Skeletal muscle tissue (tissue), 3 donors: ENCODE measurements at regions not wholly inside any gene's neighbourhood (a gene's known extent, or its start where the extent isn't known, plus 50 kb on each side); places are given as distances from the start of the nearest gene placed in this dataset.
A peak's percentile ranks its signal among the peaks of the same experiment; 100 is the strongest.

ENCODE experiments used
- H3K27ac ChIP-seq: one replicate; pipeline ENCODE4 v1.7.0; 2013; ENCODE audit warnings: mild to moderate bottlenecking, low read depth, low read length, inconsistent platforms
- H3K27me3 ChIP-seq, 3 donors: one replicate each; pipeline ENCODE4 v1.7.0; 2013; ENCODE audit warnings: low read length in 3 of 3; ENCODE audit not compliant: control insufficient read depth in 3 of 3, insufficient read depth in 3 of 3
- H3K36me3 ChIP-seq, 3 donors: one replicate each; pipeline ENCODE4 v1.7.0; 2013; ENCODE audit warnings: low read length in 3 of 3; ENCODE audit not compliant: control insufficient read depth in 3 of 3, insufficient read depth in 3 of 3
- H3K4me1 ChIP-seq, 3 donors: one replicate each; pipeline ENCODE4 v1.7.0; 2013; ENCODE audit warnings: low read length in 3 of 3, mild to moderate bottlenecking in 3 of 3; ENCODE audit not compliant: control insufficient read depth in 3 of 3, insufficient read depth in 3 of 3
- H3K4me3 ChIP-seq, 3 donors: one replicate each; pipeline ENCODE4 v1.7.0; 2013; ENCODE audit warnings: low read length in 3 of 3
- H3K9ac ChIP-seq, 3 donors: one replicate each; pipeline ENCODE4 v1.7.0; 2013; ENCODE audit warnings: low read length in 3 of 3, mild to moderate bottlenecking in 3 of 3, moderate library complexity in 2 of 3, low read depth in 1 of 3
- H3K9me3 ChIP-seq, 3 donors: one replicate each; pipeline ENCODE4 v1.7.0; 2013; ENCODE audit warnings: low read length in 3 of 3; ENCODE audit not compliant: control insufficient read depth in 3 of 3
- donor health status: Osteomylitis.

DNA sequence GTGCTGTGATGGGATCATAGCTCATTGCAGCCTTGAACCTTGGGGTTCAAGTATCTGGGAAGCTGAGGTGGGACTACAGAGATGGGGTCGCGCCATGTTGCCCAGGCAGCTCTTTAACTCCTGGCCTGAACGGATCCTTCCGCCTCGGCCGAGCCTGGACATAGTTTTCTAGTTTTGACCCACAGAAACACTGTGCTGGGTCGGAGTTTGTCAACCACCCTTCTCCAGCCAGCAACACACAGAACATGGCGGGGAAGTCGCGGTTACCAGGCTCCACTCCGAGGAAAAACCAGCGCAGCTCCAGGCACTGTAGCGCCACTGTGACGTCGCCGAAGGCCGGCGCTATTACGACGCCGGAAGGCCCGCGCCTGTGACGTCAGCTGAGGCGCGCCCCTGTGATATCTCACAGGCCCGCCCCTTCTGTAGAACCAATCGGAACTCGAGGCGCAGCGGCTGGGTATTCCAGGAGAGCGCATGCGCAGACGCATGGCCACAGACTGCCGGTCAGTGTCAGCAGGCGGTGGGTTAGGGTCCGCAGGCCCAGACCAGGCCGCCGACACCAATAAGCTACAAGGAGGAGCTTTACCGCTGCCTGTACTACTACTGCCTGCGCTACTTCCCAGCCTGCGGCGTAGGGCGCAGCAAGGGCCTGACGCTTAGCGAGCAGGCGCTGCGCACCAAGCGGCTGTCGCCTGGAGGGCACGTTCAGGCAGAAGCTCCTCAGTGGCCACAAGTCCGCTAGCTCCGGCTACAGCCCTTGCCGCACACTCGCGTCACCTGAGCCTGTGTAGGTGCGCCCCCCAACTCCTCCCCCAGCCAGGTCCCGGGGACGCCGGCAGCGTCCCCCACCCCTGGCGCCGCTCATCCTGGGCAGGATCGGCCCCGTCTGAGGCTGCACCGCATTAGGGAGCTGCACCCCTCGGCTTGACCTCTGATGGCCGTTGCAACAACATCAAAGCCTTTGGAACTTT, 135.2 kb upstream of the KCTD7 start:
- Histone ChIP-seq H3K36me3 (no peaks in the 10 kb centered on the region), H3K9ac (peak overlapping the region; percentile 96 to 99 (median 96)), H3K4me3 (peak overlapping the region; percentile 95 to 99 (median 99)), H3K4me1 (peaks cover 4 to 10% (median 6%) of the 10 kb centered on the region in 3 donors), H3K9me3 (no peaks in the 10 kb centered on the region), H3K27ac (peak overlapping the region; percentile 98), H3K27me3 (no peaks in the 10 kb centered on the region)

DNA sequence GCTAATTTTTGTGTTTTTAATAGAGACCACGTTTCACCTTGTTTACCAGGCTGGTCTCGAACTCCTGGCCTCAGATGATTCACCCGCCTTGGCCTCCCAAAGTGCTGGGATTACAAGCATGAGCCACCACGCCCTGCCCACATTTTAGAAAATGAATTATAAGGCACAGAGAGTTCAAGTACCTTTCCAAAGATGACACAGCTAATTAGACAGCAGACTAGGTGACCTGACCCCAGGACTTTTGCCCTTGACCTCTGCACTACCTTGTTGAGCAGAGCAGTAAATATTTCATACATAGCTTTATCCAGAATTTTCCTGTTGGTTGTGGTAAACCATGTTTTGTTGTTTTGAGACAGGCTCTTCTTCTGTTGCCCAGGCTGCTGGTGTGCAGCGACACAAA, 131.3 kb upstream of the KCTD7 start:
- Histone ChIP-seq H3K27ac (no peak overlapping the region), H3K9ac (no peak overlapping the region)

DNA sequence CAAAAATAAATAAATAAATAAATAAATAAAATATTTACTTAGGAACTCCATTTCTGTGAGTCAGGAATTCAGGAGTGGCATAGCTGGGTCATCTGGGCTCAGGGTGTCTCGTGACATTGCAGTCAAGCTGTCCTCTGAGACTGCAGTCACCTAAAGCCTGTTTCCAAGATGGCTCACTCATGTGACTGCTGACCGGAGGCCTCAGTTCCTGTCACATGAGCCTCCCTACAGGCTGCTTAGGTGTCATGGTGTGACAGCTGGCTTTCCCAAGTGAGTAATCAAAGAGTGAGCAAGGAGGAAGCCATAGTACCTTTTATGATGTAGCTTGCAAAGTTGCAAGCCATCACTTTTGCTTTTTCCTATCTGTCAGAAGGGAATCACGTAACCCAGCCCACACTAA, 128.6 kb upstream of the KCTD7 start:
- Histone ChIP-seq H3K4me3 (no peak overlapping the region), H3K36me3 (no peaks in the 10 kb centered on the region)

More for the DNA sequence above, 131.3 kb upstream of the KCTD7 start:
- Histone ChIP-seq H3K4me3 (no peak overlapping the region), H3K36me3 (no peaks in the 10 kb centered on the region), H3K27me3 (no peaks in the 10 kb centered on the region), H3K9me3 (no peaks in the 10 kb centered on the region), H3K4me1 (peaks cover 4 to 10% (median 6%) of the 10 kb centered on the region in 3 donors)

DNA sequence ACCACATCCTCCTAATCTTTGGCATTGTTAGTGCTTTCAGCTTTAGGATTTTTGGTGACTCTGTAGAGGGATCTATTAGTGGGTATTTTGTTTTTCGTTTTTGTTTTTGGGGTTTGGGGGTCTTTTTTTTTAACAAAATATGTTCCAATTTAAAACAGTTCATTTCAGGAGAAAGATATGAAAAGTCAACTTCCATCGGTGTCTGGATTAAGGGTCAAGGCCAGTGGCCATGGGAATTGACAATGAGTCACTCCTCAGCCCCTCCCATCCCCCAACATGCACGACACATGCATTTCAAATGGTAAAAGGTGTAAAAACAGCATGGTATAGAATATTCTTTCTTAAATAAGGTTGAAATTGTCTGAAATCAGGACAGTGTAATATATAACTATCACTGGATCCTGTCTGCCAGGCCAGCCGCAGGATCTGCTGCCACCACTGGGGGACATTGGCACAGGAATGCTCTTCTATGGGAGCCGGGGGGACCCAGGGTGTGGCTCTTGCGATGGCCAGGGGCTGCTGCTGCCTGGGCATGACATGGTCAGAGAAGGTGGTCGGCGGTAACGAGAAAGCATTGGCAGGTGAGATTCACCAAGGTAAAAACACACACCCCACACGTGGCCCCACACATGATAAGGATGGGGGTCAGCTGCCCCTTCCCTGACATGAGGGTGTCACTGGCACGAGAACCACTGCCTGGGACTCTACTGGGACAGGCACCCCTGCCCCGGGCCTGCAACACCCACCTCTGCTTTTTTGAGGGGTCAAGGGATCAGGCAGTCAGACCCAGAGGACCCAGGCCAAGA, 126.2 kb upstream of the KCTD7 start:
- no peak overlapping the region for H3K4me3 ChIP-seq
- H3K36me3 ChIP-seq = no peaks in the 10 kb centered on the region
- H3K27me3 ChIP-seq = peaks cover 19 to 25% (median 20%) of the 10 kb centered on the region in 3 donors

More for the DNA sequence above, 128.6 kb upstream of the KCTD7 start:
- Histone ChIP-seq H3K27me3 (peaks cover 1 to 10% (median 2%) of the 10 kb centered on the region in 3 donors), H3K4me1 (no peaks in the 10 kb centered on the region), H3K27ac (no peak overlapping the region), H3K9me3 (no peaks in the 10 kb centered on the region), H3K9ac (no peak overlapping the region)

DNA sequence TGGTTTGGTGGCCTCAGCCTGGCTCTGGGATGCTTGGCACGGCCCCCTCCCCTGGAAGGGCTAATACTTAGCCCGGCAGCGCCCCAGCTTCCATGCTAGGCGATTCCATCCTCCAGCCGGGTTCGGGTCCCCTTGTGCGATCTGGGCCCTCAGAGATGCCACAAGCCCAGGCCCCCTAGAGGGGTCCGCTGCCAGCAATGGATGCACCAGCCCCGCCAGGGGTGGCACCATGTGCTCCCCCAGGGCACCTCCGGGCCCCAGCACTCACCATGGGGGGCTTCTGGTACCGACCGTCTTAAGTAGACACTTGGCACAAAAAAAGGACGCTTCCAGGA, 125.7 kb upstream of the KCTD7 start:
- H3K27ac ChIP-seq = no peak overlapping the region

More for the DNA sequence above, 126.2 kb upstream of the KCTD7 start:
- Histone ChIP-seq H3K4me1 (peaks cover 0 to 2% (median 0%) of the 10 kb centered on the region in 3 donors), H3K9ac (no peak overlapping the region), H3K27ac (no peak overlapping the region), H3K9me3 (no peaks in the 10 kb centered on the region)

GRCh38 chr7:66503551-66504031, 125.1 kb upstream of the KCTD7 start:
- H3K4me1 ChIP-seq = peaks cover 0 to 2% (median 0%) of the 10 kb centered on the region in 3 donors
- peaks cover 23 to 25% (median 24%) of the 10 kb centered on the region in 3 donors for H3K27me3 ChIP-seq
- H3K36me3 ChIP-seq = no peaks in the 10 kb centered on the region
- H3K27ac ChIP-seq = no peak overlapping the region
- no peak overlapping the region for H3K9ac ChIP-seq
- no peak overlapping the region for H3K4me3 ChIP-seq
- H3K9me3 ChIP-seq = no peaks in the 10 kb centered on the region

More for the DNA sequence above, 125.7 kb upstream of the KCTD7 start:
- Histone ChIP-seq H3K9ac (no peak overlapping the region), H3K9me3 (no peaks in the 10 kb centered on the region), H3K4me3 (no peak overlapping the region), H3K27me3 (peaks cover 20 to 25% (median 23%) of the 10 kb centered on the region in 3 donors), H3K4me1 (peaks cover 0 to 2% (median 0%) of the 10 kb centered on the region in 3 donors), H3K36me3 (no peaks in the 10 kb centered on the region)

DNA sequence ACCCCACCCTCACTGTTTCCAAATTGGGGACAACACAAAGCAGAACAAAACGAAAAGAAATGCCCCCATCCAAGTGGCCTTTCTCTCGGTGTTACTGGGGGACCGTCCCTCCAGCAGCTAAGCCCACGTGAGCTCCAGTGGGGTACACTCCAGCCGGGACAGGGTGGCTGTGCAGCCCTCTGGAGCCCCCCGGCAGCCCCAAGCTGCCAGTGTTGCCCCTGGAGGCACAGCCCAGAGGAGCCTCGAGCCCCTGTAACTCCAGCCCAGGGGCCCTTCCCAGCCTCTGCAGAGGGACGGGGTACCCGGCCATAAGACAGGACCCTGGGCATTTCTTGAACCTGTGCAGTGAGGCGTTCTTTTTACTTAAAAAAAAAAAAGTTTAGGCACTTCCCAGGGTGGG, 124.5 kb upstream of the KCTD7 start:
- Histone ChIP-seq H3K9me3 (no peaks in the 10 kb centered on the region), H3K36me3 (no peaks in the 10 kb centered on the region), H3K9ac (no peak overlapping the region)

DNA sequence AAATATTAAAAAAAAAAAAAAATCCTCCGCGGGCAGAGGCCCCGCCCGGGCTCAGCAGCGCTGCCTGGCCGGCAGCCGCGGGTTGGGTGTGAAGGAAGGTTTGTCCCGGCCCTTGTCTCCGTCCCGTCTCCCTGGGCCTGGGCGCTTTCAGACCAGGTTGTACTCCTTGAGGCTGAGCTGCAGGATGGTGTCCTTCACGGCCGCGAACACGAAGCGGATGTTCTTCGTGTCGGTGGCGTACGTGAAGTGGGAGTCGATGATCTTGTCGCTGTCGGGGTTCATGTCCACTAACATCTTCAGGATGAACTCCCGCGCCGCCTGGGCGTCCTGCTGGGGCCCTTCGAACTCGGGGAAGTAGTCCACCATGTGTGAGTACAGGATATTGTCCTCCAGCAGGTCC, 123.7 kb upstream of the KCTD7 start:
- Histone ChIP-seq H3K4me3 (no peak overlapping the region), H3K27ac (no peak overlapping the region), H3K4me1 (peaks cover 0 to 2% (median 0%) of the 10 kb centered on the region in 3 donors), H3K27me3 (peaks cover 23 to 25% (median 25%) of the 10 kb centered on the region in 3 donors), H3K36me3 (no peaks in the 10 kb centered on the region), H3K9ac (no peak overlapping the region), H3K9me3 (no peaks in the 10 kb centered on the region)

More for the DNA sequence above, 124.5 kb upstream of the KCTD7 start:
- no peak overlapping the region for H3K4me3 ChIP-seq
- H3K27me3 ChIP-seq = peaks cover 23 to 25% (median 25%) of the 10 kb centered on the region in 3 donors
- no peak overlapping the region for H3K27ac ChIP-seq
- H3K4me1 ChIP-seq = peaks cover 0 to 2% (median 0%) of the 10 kb centered on the region in 3 donors

DNA sequence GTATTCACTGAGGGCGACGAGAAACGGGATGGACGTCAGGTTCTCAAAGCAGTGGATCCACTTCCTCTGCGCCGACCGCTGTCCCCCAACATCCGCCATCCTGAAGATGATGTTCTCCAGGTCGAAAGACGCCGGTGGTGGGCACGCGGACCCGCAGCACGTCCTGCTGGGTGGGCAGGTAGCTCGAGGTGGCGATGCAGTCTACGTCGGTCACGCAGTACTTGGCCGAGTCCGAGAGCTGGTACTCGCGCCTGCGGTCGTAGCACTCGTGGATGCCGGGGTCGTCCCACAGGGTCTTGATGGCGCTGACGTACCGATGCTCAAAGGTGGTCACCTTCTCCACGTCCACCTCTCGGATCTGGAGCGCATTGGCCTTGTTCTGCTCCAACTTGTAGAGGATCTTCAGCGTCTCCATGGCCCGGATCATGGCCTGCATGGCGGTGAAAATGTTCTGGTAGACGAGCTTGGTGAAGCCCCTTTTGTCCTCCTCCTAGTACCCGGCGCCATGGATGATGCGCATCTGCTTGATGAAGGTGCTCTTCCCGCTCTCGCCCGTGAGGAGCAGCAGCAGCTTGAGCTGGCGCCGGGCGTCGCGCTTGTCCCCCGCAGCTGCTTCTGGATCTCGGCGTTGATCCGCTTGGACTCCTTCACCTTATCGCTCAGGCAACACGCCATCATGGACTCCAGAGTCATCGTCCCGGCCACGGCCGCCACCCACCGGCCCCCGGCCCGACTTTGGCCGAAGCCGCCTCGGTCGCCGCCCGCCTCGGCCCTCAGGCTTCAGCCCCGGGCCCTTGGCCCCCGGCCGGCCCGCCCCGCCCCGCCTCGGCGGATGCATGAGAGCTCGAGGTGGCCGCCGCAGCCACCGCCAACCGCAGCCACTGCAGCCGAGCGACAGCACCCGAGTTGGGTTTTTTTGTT, 122.9 kb upstream of the KCTD7 start:
- H3K9ac ChIP-seq = peak overlapping the region in 2 of 3 donors; percentile 6 to 25

More for the DNA sequence above, 122.9 kb upstream of the KCTD7 start:
- Histone ChIP-seq H3K9me3 (no peaks in the 10 kb centered on the region), H3K4me3 (peak overlapping the region; percentile 26 to 54 (median 38)), H3K4me1 (peaks cover 0 to 2% (median 0%) of the 10 kb centered on the region in 3 donors), H3K27ac (no peak overlapping the region), H3K36me3 (no peaks in the 10 kb centered on the region), H3K27me3 (peaks cover 23 to 25% (median 25%) of the 10 kb centered on the region in 3 donors)
